HEK293 (cell line): ENCODE measurements at regions not wholly inside any gene's neighbourhood (a gene's known extent, or its start where the extent isn't known, plus 50 kb on each side); places are given as distances from the start of the nearest gene placed in this dataset.

Experiments
- CTCF ChIA-PET: fragments of 350-600 bp; formaldehyde crosslinking; extraction: SDS; loops from one replicate; lab custom pipeline; 2021; ENCODE audit warnings: antibody characterized with exemption; lab: Yijun Ruan, JAX
- POLR2A ChIA-PET: fragments of 300-600 bp; formaldehyde crosslinking; extraction: SDS; loops from one replicate; lab custom pipeline; 2020; ENCODE audit warnings: antibody characterized with exemption, inconsistent platforms; lab: Yijun Ruan, JAX
- H3K27ac ChIP-seq: fragments of 200-500 bp; sonication (Bioruptor generic); 2 replicates; pipeline ENCODE4 v1.5.1; 2014; ENCODE audit warnings: low read depth, low read length, control low read depth, inconsistent platforms; ENCODE audit errors: extremely low read depth
- H3K36me3 ChIP-seq, 2 experiments: fragments of 200-500 bp in 1 of 2; sonication (Bioruptor generic) in 1 of 2; 1 replicate in 1 of 2; 2 replicates in 1 of 2; pipeline ENCODE4 v1.5.1; 2014 to 2017; ENCODE audit warnings: inconsistent platforms in 2 of 2, low read length in 2 of 2; ENCODE audit not compliant: control insufficient read depth in 2 of 2, insufficient read depth in 1 of 2
- H3K4me1 ChIP-seq: fragments of 200-500 bp; sonication (Bioruptor generic); 2 replicates; pipeline ENCODE4 v1.5.1; 2014; ENCODE audit warnings: mild to moderate bottlenecking, low read length, inconsistent platforms; ENCODE audit not compliant: control insufficient read depth, insufficient read depth
- H3K4me3 ChIP-seq: 2 replicates; pipeline ENCODE4 v1.5.1; 2011; ENCODE audit warnings: low read depth, mild to moderate bottlenecking, control low read depth, low read length, moderate library complexity
- H3K9me3 ChIP-seq: fragments of 200-500 bp; sonication (Bioruptor generic); 2 replicates; pipeline ENCODE4 v1.5.1; 2014; ENCODE audit warnings: low read depth, low read length, inconsistent platforms; ENCODE audit not compliant: control insufficient read depth, insufficient read depth
- BCL11A ChIP-seq: fragments of 450-650 bp; formaldehyde crosslinking; IDR thresholded peaks from 2 replicates; pipeline ENCODE4 v1.5.1; 2016; ENCODE audit warnings: low read depth, missing biosample characterization, missing genetic modification characterization
- GLIS1 ChIP-seq: fragments of 450-650 bp; formaldehyde crosslinking; IDR thresholded peaks from 2 replicates; pipeline ENCODE4 v1.5.1; 2016; ENCODE audit warnings: missing biosample characterization, missing genetic modification characterization
- KLF16 ChIP-seq: fragments of 450-650 bp; formaldehyde crosslinking; IDR thresholded peaks from 2 replicates; pipeline ENCODE4 v1.5.1; 2017; ENCODE audit warnings: missing biosample characterization, missing genetic modification characterization
- KLF9 ChIP-seq: fragments of 450-650 bp; formaldehyde crosslinking; IDR thresholded peaks from 2 replicates; pipeline ENCODE4 v1.5.1; 2016; ENCODE audit warnings: missing biosample characterization, missing genetic modification characterization, low read depth
- REPIN1 ChIP-seq: fragments of 450-650 bp; formaldehyde crosslinking; IDR thresholded peaks from 2 replicates; pipeline ENCODE4 v1.5.1; 2017; ENCODE audit warnings: missing biosample characterization, missing genetic modification characterization, low read depth
- SCRT1 ChIP-seq: fragments of 450-650 bp; formaldehyde crosslinking; IDR thresholded peaks from 2 replicates; pipeline ENCODE4 v1.5.1; 2016; ENCODE audit warnings: missing biosample characterization, missing genetic modification characterization, borderline replicate concordance
- SP2 ChIP-seq: fragments of 450-650 bp; formaldehyde crosslinking; IDR thresholded peaks from 2 replicates; pipeline ENCODE4 v1.5.1; 2016; ENCODE audit warnings: missing biosample characterization, missing genetic modification characterization
- ZBTB17 ChIP-seq: fragments of 450-650 bp; formaldehyde crosslinking; IDR thresholded peaks from 2 replicates; pipeline ENCODE4 v1.5.1; 2016; ENCODE audit warnings: missing biosample characterization, missing genetic modification characterization
- ZBTB7A ChIP-seq: fragments of 450-650 bp; formaldehyde crosslinking; IDR thresholded peaks from 2 replicates; pipeline ENCODE4 v1.5.1; 2016; ENCODE audit warnings: low read depth, missing biosample characterization, missing genetic modification characterization
- ZFP69B ChIP-seq: fragments of 450-650 bp; formaldehyde crosslinking; IDR thresholded peaks from 2 replicates; pipeline ENCODE4 v1.5.1; 2016; ENCODE audit warnings: missing biosample characterization, missing genetic modification characterization
- ZNF174 ChIP-seq: fragments of 450-650 bp; formaldehyde crosslinking; IDR thresholded peaks from 2 replicates; pipeline ENCODE4 v1.5.0; 2017; ENCODE audit warnings: missing biosample characterization, mild to moderate bottlenecking, missing genetic modification characterization
- ZNF19 ChIP-seq: fragments of 450-650 bp; formaldehyde crosslinking; IDR thresholded peaks from 2 replicates; pipeline ENCODE4; 2016; ENCODE audit warnings: missing biosample characterization, missing genetic modification characterization, low read depth
- ZNF302 ChIP-seq: fragments of 450-650 bp; formaldehyde crosslinking; IDR thresholded peaks from 2 replicates; pipeline ENCODE4 v1.5.1; 2016; ENCODE audit warnings: missing biosample characterization, missing genetic modification characterization, low read depth
- ZNF341 ChIP-seq: fragments of 450-650 bp; formaldehyde crosslinking; IDR thresholded peaks from 2 replicates; pipeline ENCODE4; 2016; ENCODE audit warnings: low read depth, missing biosample characterization, missing genetic modification characterization
- ZNF426 ChIP-seq: fragments of 450-650 bp; formaldehyde crosslinking; IDR thresholded peaks from 2 replicates; pipeline ENCODE4 v1.5.1; 2017; ENCODE audit warnings: missing biosample characterization, missing genetic modification characterization, mild to moderate bottlenecking, inconsistent platforms, moderate library complexity
- ZNF433 ChIP-seq: fragments of 450-650 bp; formaldehyde crosslinking; IDR thresholded peaks from 2 replicates; pipeline ENCODE4 v1.5.1; 2016; ENCODE audit warnings: missing biosample characterization, missing genetic modification characterization, low read depth
- ZNF514 ChIP-seq: fragments of 450-650 bp; formaldehyde crosslinking; IDR thresholded peaks from 2 replicates; pipeline ENCODE4 v1.5.1; 2016; ENCODE audit warnings: missing biosample characterization, missing genetic modification characterization
- ZNF529 ChIP-seq: fragments of 450-650 bp; formaldehyde crosslinking; IDR thresholded peaks from 2 replicates; pipeline ENCODE4 v1.5.1; 2017; ENCODE audit warnings: missing genetic modification characterization, missing biosample characterization; ENCODE audit not compliant: insufficient replicate concordance
- ZNF548 ChIP-seq: fragments of 450-650 bp; formaldehyde crosslinking; IDR thresholded peaks from 2 replicates; pipeline ENCODE4 v1.5.1; 2016; ENCODE audit warnings: missing biosample characterization, missing genetic modification characterization
- ZNF555 ChIP-seq: fragments of 450-650 bp; formaldehyde crosslinking; conservative IDR thresholded peaks from 2 replicates; pipeline ENCODE4 v1.5.1; 2017; ENCODE audit warnings: missing biosample characterization, mild to moderate bottlenecking, missing genetic modification characterization, inconsistent platforms
- ZNF560 ChIP-seq: fragments of 450-650 bp; formaldehyde crosslinking; IDR thresholded peaks from 2 replicates; pipeline ENCODE4 v1.5.1; 2017; ENCODE audit warnings: missing biosample characterization, missing genetic modification characterization, borderline replicate concordance
- ZNF561 ChIP-seq: fragments of 450-650 bp; IDR thresholded peaks from 2 replicates; pipeline ENCODE4 v1.5.1; 2018; ENCODE audit warnings: missing biosample characterization, missing genetic modification characterization, borderline replicate concordance
- ZNF660 ChIP-seq: fragments of 450-650 bp; IDR thresholded peaks from 2 replicates; pipeline ENCODE4 v1.5.1; 2018; ENCODE audit warnings: missing biosample characterization, mild to moderate bottlenecking, missing genetic modification characterization
- ZNF664 ChIP-seq: fragments of 450-650 bp; formaldehyde crosslinking; IDR thresholded peaks from 2 replicates; pipeline ENCODE4 v1.5.1; 2016; ENCODE audit warnings: missing biosample characterization, missing genetic modification characterization
- ZSCAN16 ChIP-seq: fragments of 450-650 bp; formaldehyde crosslinking; IDR thresholded peaks from 2 replicates; pipeline ENCODE4 v1.5.1; 2016; ENCODE audit warnings: missing biosample characterization, missing genetic modification characterization
- TF ChIP-seq, protein P1 (sequence below): fragments of 450-650 bp; formaldehyde crosslinking; IDR thresholded peaks from 2 replicates; pipeline ENCODE4 v1.5.1; 2017; ENCODE audit warnings: missing biosample characterization, missing genetic modification characterization
- TF ChIP-seq, protein P2 (sequence below): fragments of 450-650 bp; formaldehyde crosslinking; IDR thresholded peaks from 2 replicates; pipeline ENCODE4 v1.5.1; 2017; ENCODE audit warnings: missing biosample characterization, missing genetic modification characterization
- TF ChIP-seq, protein P3 (sequence below): fragments of 450-650 bp; formaldehyde crosslinking; IDR thresholded peaks from 2 replicates; pipeline ENCODE4 v1.5.1; 2016; ENCODE audit warnings: missing biosample characterization, missing genetic modification characterization

DNA sequence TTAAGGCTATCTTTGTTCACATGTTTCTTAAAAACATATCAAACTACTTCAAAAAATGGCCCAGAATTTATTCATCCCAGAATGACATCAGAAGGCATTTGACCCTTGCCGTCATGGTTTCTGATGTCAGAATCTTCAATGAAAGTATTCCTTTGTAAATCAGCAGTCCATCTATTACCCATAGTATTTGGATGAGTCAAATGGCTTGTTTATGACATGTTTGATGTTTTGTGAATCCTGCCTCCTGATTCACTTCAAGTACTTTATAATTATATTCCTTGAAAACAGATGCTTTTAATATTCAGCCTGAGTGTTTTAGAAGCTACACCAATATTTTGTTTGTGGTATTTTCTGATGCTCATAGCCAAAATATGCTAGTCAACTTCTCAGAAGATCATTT is 200.8 kb upstream of the MEF2C start:
- H3K4me3 ChIP-seq, result no peak overlapping the region
- POLR2A ChIA-PET, result no interaction called here
- no peak overlapping the region for H3K27ac ChIP-seq
- no peaks in the 10 kb centered on the region for H3K4me1 ChIP-seq
- H3K36me3 ChIP-seq, result no peaks in the 10 kb centered on the region
- CTCF ChIA-PET, result no interaction called here
- TF ChIP-seq SP2 (tag by site-specific recombination), result no peak
- no peak for TF ChIP-seq ZNF514 (tag by site-specific recombination)
- no peak for TF ChIP-seq ZNF174 (tag by site-specific recombination)
- TF ChIP-seq REPIN1, result no peak
- TF ChIP-seq ZNF561 (tag by site-specific recombination), result no peak
- no peak for TF ChIP-seq ZNF302 (tag by site-specific recombination)
- TF ChIP-seq GLIS1, result no peak
- no peak for TF ChIP-seq ZNF433 (tag by site-specific recombination)
- no peak for TF ChIP-seq ZNF560 (tag by site-specific recombination)
- TF ChIP-seq ZNF664 (tag by site-specific recombination), result no peak
- no peaks in the 10 kb centered on the region for H3K9me3 ChIP-seq

DNA sequence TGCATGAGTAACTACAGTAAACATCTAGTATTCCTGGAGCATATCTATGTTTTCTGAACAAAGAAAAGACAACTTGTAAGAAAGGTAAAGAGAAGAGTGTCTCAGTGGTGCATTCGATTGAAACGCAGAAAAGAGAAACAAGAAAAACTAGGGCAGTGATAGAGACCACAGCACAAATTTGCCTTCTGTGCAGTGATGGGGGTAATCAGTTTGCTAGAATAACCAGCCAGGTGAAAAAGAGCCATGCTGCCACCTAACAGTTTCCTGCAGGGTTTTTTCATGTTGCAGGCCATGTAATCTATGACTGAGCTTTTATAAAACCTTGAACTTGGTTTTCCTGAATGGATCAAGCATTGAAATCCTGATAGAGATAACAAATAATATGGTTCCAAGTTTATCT is 198.4 kb upstream of the MEF2C start:
- no peak overlapping the region for H3K27ac ChIP-seq
- TF ChIP-seq KLF16 (tag by site-specific recombination) (no peak), ZBTB7A (tag by site-specific recombination) (no peak), ZNF529 (no peak), ZNF19 (tag by site-specific recombination) (no peak), BCL11A (tag by site-specific recombination) (no peak), KLF9 (tag by site-specific recombination) (no peak), ZNF341 (no peak), ZNF548 (tag by site-specific recombination) (no peak), ZSCAN16 (tag by site-specific recombination) (no peak), ZNF555 (tag by site-specific recombination) (no peak), SCRT1 (tag by site-specific recombination) (no peak), ZFP69B (tag by site-specific recombination) (no peak), ZBTB17 (tag by site-specific recombination) (no peak), ZNF514 (tag by site-specific recombination) (no peak), ZNF426 (no peak), ZNF660 (no peak)
- TF ChIP-seq, protein P1, sequence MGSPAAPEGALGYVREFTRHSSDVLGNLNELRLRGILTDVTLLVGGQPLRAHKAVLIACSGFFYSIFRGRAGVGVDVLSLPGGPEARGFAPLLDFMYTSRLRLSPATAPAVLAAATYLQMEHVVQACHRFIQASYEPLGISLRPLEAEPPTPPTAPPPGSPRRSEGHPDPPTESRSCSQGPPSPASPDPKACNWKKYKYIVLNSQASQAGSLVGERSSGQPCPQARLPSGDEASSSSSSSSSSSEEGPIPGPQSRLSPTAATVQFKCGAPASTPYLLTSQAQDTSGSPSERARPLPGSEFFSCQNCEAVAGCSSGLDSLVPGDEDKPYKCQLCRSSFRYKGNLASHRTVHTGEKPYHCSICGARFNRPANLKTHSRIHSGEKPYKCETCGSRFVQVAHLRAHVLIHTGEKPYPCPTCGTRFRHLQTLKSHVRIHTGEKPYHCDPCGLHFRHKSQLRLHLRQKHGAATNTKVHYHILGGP (tag by site-specific recombination), result no peak
- TF ChIP-seq, protein P2, sequence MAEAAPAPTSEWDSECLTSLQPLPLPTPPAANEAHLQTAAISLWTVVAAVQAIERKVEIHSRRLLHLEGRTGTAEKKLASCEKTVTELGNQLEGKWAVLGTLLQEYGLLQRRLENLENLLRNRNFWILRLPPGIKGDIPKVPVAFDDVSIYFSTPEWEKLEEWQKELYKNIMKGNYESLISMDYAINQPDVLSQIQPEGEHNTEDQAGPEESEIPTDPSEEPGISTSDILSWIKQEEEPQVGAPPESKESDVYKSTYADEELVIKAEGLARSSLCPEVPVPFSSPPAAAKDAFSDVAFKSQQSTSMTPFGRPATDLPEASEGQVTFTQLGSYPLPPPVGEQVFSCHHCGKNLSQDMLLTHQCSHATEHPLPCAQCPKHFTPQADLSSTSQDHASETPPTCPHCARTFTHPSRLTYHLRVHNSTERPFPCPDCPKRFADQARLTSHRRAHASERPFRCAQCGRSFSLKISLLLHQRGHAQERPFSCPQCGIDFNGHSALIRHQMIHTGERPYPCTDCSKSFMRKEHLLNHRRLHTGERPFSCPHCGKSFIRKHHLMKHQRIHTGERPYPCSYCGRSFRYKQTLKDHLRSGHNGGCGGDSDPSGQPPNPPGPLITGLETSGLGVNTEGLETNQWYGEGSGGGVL, result no peak
- TF ChIP-seq, protein P3, sequence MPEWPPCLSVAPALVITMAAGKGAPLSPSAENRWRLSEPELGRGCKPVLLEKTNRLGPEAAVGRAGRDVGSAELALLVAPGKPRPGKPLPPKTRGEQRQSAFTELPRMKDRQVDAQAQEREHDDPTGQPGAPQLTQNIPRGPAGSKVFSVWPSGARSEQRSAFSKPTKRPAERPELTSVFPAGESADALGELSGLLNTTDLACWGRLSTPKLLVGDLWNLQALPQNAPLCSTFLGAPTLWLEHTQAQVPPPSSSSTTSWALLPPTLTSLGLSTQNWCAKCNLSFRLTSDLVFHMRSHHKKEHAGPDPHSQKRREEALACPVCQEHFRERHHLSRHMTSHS (tag by site-specific recombination), result no peak
- TF ChIP-seq, all 188 proteins: peak for 0
- H3K4me1 ChIP-seq, result no peaks in the 10 kb centered on the region
- no peak overlapping the region for H3K4me3 ChIP-seq
- ChIA-PET CTCF (interaction anchor here (0.6 kb wide), 1 partner anchor 351 kb away, joined by 4 read pairs; no protein-coding TSS in a partner anchor), POLR2A (no interaction called here)
- H3K36me3 ChIP-seq, result no peaks in the 10 kb centered on the region
- no peaks in the 10 kb centered on the region for H3K9me3 ChIP-seq
